GM18909 (cell line): ENCODE measurements at regions not wholly inside any gene's neighbourhood (a gene's known extent, or its start where the extent isn't known, plus 50 kb on each side); places are given as distances from the start of the nearest gene placed in this dataset.

Source experiments
- ATAC-seq: cut with Tn5 transposase; IDR thresholded peaks from one replicate; pipeline ENCODE4 v1.9.1; 2021; ENCODE audit warnings: mild to moderate bottlenecking; ENCODE audit not compliant: unreplicated experiment, poor library complexity

DNA sequence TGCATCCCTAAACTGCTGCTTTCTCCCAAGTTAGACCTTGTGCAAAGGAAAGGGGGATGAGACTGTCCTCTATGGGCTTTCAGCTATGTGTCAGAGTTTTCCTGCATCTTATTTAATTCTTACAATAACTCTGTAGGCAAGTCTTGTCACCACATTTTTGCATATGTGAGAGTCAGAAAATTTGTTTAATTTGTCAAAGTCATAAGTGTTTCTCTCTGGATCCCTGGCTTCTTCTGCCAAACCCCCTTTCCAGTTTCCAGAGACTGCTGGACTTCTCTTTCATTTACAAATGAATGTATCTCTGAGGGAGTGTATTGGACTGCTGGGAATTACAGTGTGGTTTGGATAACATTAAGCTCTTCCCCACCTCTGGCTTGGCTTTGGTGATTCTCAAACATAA, 877.6 kb upstream of the SEL1L start:
- ATAC-seq: no peak

DNA sequence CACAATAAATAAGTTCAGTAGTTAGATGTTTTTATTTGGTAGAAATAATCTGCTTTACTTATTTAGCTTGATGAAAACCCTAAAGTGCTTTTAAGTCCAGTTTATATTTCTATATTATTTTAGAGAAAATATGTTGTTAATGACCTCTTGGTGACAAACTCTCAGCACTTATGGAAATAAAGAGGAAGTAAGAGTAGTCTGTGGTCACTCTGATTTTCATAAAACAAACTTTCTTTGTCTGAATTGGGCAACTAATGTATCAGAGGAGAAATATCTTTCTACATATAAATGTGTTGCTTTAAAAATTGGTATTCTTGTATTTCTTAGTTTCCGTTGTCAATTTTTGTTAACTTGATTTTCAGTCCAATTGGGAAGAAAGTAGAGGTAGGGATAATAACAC, 878.9 kb upstream of the SEL1L start:
- peak; percentile 59 for ATAC-seq

- peak; percentile 61 for ATAC-seq
These were observed 881.3 kb upstream of the SEL1L start for GRCh38 chr14:82414853-82415539.

- ATAC-seq: no peak
These were observed 886.3 kb upstream of the SEL1L start for GRCh38 chr14:82419933-82420332.

GRCh38 chr14:82420871-82421270, 887.2 kb upstream of the SEL1L start:
- no peak for ATAC-seq

- ATAC-seq: no peak
These were observed 887.6 kb upstream of the SEL1L start for GRCh38 chr14:82421286-82421685.

- ATAC-seq: no peak
These were observed 888.6 kb upstream of the SEL1L start for GRCh38 chr14:82422230-82422629.

- no peak for ATAC-seq
These were observed 891.6 kb upstream of the SEL1L start for GRCh38 chr14:82425261-82425660.

DNA sequence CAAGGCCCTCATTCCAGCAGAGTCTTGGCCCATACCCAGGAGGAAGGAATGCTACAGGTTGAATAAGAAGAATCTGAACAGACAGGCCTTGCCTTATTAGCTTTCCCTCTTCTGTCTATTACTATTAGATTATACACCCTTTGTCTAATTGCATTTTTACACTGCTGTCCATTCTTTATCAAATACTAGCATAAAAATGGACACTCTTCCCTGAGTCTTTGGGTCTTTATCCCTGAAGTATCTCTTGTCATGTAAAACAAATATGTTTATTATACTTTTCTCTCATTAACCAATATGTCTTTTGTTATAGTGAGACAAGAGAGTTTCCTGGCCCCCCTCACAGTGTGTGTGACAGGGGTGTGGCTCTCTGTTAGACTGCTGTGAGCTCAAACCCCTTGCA, 897.4 kb upstream of the SEL1L start:
- no peak for ATAC-seq

DNA sequence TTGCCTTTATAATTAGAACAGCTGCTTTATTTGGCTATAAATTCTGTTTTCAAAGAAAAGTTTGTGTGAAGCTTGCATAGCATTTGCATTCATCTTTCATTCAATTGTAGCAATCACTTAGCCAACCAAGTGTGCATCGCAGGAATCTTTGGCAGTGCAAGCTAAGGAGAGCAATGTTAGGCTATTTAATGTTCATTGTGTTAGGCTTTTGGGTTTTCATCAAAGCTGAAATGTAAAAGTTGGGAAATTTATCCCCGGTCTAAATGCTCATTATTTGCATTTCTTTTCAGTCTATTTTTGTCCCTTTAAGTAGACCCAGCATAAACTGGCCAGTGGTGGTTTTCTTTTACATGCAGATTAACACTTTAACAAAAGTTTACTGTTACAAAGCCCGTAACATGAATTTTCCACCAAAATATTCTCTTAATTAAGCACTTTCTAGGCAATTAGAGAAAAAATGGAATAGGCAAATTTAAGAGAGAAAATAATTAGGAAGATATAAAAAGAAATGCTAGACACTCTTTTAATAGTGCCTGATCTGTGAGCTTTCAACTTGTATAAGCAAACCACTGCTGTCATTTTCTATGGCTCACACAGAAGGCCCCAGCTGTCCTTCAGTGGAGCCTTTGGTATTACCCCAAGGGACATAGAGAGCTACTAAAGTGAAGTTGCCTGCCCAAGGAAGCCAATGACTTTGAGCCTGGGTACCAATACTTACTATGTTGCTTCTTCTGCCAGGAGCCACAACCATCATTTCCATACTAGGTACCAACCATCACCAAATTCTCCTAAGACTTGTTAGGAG, 898.9 kb upstream of the SEL1L start:
- no peak for ATAC-seq

DNA sequence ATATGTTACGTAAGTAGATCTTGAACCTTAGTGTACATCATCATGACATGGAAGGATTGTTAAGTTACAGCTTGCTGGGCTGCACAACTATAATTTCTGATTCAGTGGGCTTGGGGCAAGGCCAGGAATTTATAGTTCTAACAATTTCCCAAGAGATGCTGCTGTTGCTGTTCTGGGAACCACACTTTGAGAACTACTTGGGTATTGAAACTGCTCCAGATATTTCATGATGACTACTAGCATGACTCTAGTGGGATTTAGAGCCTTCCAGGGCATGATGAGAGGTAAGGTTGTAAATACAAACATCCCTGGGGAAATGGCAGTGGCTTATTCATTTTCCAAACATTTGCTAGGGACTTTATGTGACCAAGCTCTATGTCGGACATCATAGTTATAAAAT, 904.8 kb upstream of the SEL1L start:
- no peak for ATAC-seq

- ATAC-seq: no peak
These were observed 907.6 kb upstream of the SEL1L start for GRCh38 chr14:82441270-82441669.

GRCh38 chr14:82445810-82446570, 912.3 kb upstream of the SEL1L start:
- no peak for ATAC-seq

DNA sequence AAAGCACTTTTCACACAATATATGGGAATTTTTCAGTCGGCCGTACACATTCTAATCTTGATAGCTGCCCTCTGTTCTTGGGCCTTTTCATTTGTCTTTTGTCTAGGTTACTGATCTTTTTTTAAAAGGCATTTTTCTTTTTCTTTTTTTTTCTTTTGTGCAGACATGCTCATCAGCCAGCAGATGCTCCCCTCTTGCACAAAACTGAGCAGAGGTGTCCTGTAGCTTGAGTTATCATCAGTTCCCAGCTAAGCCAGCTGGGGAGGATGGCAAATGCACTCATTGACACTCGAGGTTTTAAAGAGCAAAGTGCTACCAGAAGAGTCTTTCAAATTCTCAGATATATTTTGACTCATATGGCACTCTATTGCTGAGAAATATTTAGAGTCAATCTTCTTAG, 913.9 kb upstream of the SEL1L start:
- ATAC-seq: no peak

GRCh38 chr14:82449926-82450468, 916.3 kb upstream of the SEL1L start:
- no peak for ATAC-seq

DNA sequence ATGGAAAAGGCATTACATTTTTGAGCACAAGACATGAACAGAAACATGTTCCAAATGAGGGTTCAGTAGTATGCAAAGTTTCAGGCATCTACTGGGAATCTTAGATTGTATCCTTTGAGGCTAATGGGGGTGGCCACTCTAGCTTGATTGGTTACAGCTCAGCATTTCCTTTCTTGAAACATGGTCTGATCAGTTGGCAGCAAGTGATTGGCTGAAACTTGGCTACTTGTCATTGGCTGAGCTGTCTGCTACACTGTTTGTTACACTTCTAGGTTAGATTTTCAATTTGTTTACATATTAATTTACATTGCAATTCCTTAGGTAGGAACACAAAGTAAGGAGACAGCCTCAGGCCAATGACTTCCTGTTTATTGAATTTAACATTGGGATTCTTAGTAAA, 918.0 kb upstream of the SEL1L start:
- ATAC-seq: no peak

DNA sequence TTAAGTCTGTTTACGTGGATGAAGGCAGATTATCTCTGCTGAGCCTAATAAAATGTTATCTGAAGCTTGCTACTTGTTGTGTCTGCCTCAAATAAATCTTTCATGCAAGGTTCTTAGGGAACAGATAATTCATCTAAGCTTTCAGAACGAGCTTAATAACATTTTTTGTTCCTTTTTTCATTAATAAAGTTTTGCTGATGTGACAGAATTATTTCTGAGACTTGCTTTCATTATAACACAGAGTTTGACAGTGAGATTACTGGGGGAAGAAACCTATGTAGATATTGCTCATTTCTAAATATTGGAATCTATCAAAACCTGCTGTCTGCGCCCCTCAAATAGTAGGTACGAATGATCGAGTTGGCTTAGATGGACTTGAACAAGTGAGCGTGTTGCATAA, 948.7 kb upstream of the SEL1L start:
- no peak for ATAC-seq

DNA sequence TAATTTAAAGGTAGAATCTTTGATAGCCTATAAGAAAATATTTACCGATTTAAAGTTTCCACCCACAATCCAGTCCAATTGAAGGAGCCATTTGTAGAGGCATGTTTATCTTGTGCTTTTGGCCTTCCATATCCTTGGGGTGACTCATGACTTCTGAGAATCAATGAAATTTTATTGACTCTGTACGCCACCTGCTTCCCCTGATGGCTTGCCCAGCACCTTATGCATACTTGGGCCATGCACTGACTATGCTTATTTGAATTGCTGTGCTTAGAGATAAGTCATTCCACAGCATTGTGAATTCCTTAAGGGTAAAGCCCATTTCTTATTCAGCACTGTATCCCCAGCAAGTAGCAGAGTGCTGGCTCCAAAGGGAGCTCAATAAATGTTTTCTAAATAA, 954.8 kb upstream of the SEL1L start:
- ATAC-seq: no peak

DNA sequence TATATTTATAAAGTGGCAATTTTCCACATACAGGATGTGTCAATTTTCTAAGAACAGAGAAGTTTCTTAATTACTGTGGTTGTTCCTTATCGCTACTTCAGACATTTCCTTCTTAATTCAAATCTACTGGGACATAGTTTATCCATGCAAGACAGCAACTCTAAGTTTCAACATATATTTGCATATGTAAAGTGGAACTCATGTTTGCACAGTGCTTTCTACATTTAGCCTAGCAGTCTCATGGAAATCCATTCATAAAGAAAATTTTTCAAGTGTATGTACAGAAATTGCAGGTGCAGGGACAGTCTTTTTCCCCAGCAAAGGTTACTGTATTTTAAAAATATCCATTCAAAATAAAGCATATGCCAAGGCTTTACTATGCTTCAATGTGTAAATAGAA, 956.7 kb upstream of the SEL1L start:
- no peak for ATAC-seq

- ATAC-seq: no peak
These were observed 958.5 kb upstream of the SEL1L start for GRCh38 chr14:82492157-82492556.

GRCh38 chr14:82500222-82500621, 966.6 kb upstream of the SEL1L start:
- ATAC-seq: no peak
